ENCODE measurements at regions not wholly inside any gene's neighbourhood (a gene's known extent, or its start where the extent isn't known, plus 50 kb on each side); places are given as distances from the start of the nearest gene placed in this dataset.
A peak's percentile ranks its signal among the peaks of the same experiment; 100 is the strongest.
"Not testable (repeated sequence)": the region's sequence is repeated elsewhere in the genome, so short reads cannot be mapped to it uniquely, and the experiment has no call there.

GRCh38 chr1:218887141-218887925 is 286.3 kb upstream of the LYPLAL1 start:
- no peak for DNase-seq

- no peak for DNase-seq
Measured at GRCh38 chr1:218890451-218890850, 283.2 kb upstream of the LYPLAL1 start.

GRCh38 chr1:218891577-218891976 is 282.1 kb upstream of the LYPLAL1 start:
- no peak for DNase-seq

GRCh38 chr1:218895064-218895587 is 278.6 kb upstream of the LYPLAL1 start:
- no peak for DNase-seq

- no peak for DNase-seq
Measured at GRCh38 chr1:218896202-218896601, 277.5 kb upstream of the LYPLAL1 start.

- no peak for DNase-seq
Measured at GRCh38 chr1:218898921-218899320, 274.8 kb upstream of the LYPLAL1 start.

GRCh38 chr1:218900615-218901014 is 273.1 kb upstream of the LYPLAL1 start:
- DNase-seq: no peak

GRCh38 chr1:218904416-218904815 is 269.3 kb upstream of the LYPLAL1 start:
- DNase-seq: no peak

- DNase-seq: peak; percentile 34 to 58
Measured at GRCh38 chr1:218916720-218917119, 257.0 kb upstream of the LYPLAL1 start.

GRCh38 chr1:218917656-218918055 is 256.0 kb upstream of the LYPLAL1 start:
- DNase-seq: peak; percentile 29 to 49

- DNase-seq: no peak
Measured at GRCh38 chr1:218925777-218926176, 247.9 kb upstream of the LYPLAL1 start.

- DNase-seq: no peak
Measured at GRCh38 chr1:218926631-218927030, 247.0 kb upstream of the LYPLAL1 start.

- DNase-seq: no peak
Measured at GRCh38 chr1:218930000-218930399, 243.7 kb upstream of the LYPLAL1 start.

GRCh38 chr1:218930472-218931241 is 243.0 kb upstream of the LYPLAL1 start:
- DNase-seq: no peak

GRCh38 chr1:218931324-218931723 is 242.4 kb upstream of the LYPLAL1 start:
- no peak for DNase-seq

- DNase-seq: no peak
Measured at GRCh38 chr1:218933513-218933912, 240.2 kb upstream of the LYPLAL1 start.

GRCh38 chr1:218935408-218935807 is 238.3 kb upstream of the LYPLAL1 start:
- not testable (repeated sequence) for DNase-seq

GRCh38 chr1:218938259-218938658 is 235.4 kb upstream of the LYPLAL1 start:
- no peak for DNase-seq

- DNase-seq: no peak
Measured at GRCh38 chr1:218939095-218939494, 234.6 kb upstream of the LYPLAL1 start.

- no peak for DNase-seq
Measured at GRCh38 chr1:218942431-218942830, 231.2 kb upstream of the LYPLAL1 start.

GRCh38 chr1:218943371-218943770 is 230.3 kb upstream of the LYPLAL1 start:
- DNase-seq: no peak

GRCh38 chr1:218945050-218945449 is 228.6 kb upstream of the LYPLAL1 start:
- no peak for DNase-seq

GRCh38 chr1:218946147-218946546 is 227.5 kb upstream of the LYPLAL1 start:
- DNase-seq: no peak

- DNase-seq: no peak
Measured at GRCh38 chr1:218948446-218948845, 225.2 kb upstream of the LYPLAL1 start.

Measured in NCI-H526 (cell line).